22Rv1 (cell line): ENCODE measurements at regions not wholly inside any gene's neighbourhood (a gene's known extent, or its start where the extent isn't known, plus 50 kb on each side); places are given as distances from the start of the nearest gene placed in this dataset.

ENCODE experiments used
- H3K27ac ChIP-seq: fragments of 450-650 bp; 2 replicates; pipeline ENCODE4 v1.5.1; 2017
- ZFX ChIP-seq: fragments of 450-650 bp; IDR thresholded peaks from 2 replicates; pipeline ENCODE4 v1.6.1; 2017; ENCODE audit warnings: antibody characterized with exemption, borderline replicate concordance
- TF ChIP-seq, protein P1 (sequence below): fragments of 450-650 bp; IDR thresholded peaks from 2 replicates; pipeline ENCODE4 v1.5.1; 2017; ENCODE audit warnings: mild to moderate bottlenecking

GRCh38 chr13:73136776-73137175 is 78.0 kb downstream of the KLF5 start:
- H3K27ac ChIP-seq, result no peak overlapping the region
- TF ChIP-seq, protein P1, sequence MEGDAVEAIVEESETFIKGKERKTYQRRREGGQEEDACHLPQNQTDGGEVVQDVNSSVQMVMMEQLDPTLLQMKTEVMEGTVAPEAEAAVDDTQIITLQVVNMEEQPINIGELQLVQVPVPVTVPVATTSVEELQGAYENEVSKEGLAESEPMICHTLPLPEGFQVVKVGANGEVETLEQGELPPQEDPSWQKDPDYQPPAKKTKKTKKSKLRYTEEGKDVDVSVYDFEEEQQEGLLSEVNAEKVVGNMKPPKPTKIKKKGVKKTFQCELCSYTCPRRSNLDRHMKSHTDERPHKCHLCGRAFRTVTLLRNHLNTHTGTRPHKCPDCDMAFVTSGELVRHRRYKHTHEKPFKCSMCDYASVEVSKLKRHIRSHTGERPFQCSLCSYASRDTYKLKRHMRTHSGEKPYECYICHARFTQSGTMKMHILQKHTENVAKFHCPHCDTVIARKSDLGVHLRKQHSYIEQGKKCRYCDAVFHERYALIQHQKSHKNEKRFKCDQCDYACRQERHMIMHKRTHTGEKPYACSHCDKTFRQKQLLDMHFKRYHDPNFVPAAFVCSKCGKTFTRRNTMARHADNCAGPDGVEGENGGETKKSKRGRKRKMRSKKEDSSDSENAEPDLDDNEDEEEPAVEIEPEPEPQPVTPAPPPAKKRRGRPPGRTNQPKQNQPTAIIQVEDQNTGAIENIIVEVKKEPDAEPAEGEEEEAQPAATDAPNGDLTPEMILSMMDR, result no peak
- TF ChIP-seq ZFX, result no peak

- TF ChIP-seq, protein P1, result no peak
- TF ChIP-seq ZFX, result no peak
- peak overlapping the region; percentile 51 for H3K27ac ChIP-seq
Measured at GRCh38 chr13:73133531-73133930, 74.7 kb downstream of the KLF5 start.

- no peak for TF ChIP-seq ZFX
- TF ChIP-seq, protein P1, result no peak
- no peak overlapping the region for H3K27ac ChIP-seq
Measured at GRCh38 chr13:73131247-73131646, 72.4 kb downstream of the KLF5 start.

- no peak for TF ChIP-seq ZFX
- TF ChIP-seq, protein P1, result no peak
- no peak overlapping the region for H3K27ac ChIP-seq
Measured at GRCh38 chr13:73129023-73129422, 70.2 kb downstream of the KLF5 start.
